ENCODE measurements at regions not wholly inside any gene's neighbourhood (a gene's known extent, or its start where the extent isn't known, plus 50 kb on each side); places are given as distances from the start of the nearest gene placed in this dataset.

DNA sequence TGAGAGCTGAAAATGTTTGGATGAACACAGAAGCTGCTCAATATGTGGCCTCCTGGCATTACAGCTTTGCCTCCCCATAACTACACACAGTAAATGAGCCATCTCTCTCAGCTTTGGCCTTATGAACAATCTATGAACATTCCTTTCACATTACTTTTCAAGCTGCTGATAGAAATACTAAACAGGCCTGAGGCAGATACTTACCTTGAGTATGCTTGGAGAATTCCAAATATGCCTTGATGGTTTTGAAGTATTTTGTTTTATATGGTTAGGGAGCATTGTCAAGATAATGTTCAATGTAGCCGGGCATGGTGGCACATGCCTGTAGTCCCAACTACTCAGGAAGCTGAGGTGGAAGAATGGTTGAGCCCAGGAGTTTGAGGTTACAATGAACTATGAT lies 104.5 kb downstream of the CD24 start:
- H3K4me3 ChIP-seq (ENCODE audit: low read depth in 2 of 2, low read length in 1 of 2): no peak overlapping the region
- ChIA-PET CTCF (interaction anchor here (0.9 kb wide), 1 partner anchor 109 kb away, joined by 4 read pairs; no protein-coding TSS in a partner anchor), POLR2A (no interaction called here)
- H3K9me3 ChIP-seq: no peaks in the 10 kb centered on the region
- no peak overlapping the region for H3K4me2 ChIP-seq
- H3K27ac ChIP-seq (ENCODE audit: low read depth in 2 of 2, low read length in 1 of 2): no peak overlapping the region
- H4K20me1 ChIP-seq (ENCODE audit: insufficient read depth): no peaks in the 10 kb centered on the region
- no peak overlapping the region for H2AFZ ChIP-seq (ENCODE audit: low read depth)
- no peak for DNase-seq
- TF ChIP-seq GABPA (IDR thresholded peaks at IDR 0.05; ENCODE audit: low read depth): no peak
- TF ChIP-seq YY1 (IDR thresholded peaks at IDR 0.05; ENCODE audit: low read depth): no peak
- TF ChIP-seq FOXM1 (IDR thresholded peaks at IDR 0.05; ENCODE audit: low read depth): no peak
- TF ChIP-seq ELF1 (IDR thresholded peaks at IDR 0.05): no peak
- TF ChIP-seq TEAD4 (IDR thresholded peaks at IDR 0.05; ENCODE audit: borderline replicate concordance, insufficient read depth): no peak
- TF ChIP-seq TAF1 (IDR thresholded peaks at IDR 0.05; ENCODE audit: borderline replicate concordance, low read depth, low read length): no peak
- no peak for TF ChIP-seq RCOR1 (IDR thresholded peaks at IDR 0.05; ENCODE audit: low read length)
- no peak for TF ChIP-seq FOSL2 (IDR thresholded peaks at IDR 0.05; ENCODE audit: borderline replicate concordance, low read depth)
- TF ChIP-seq SMC3 (IDR thresholded peaks at IDR 0.05; ENCODE audit: low read depth, low read length): no peak
- no peak for TF ChIP-seq GATA2 (CRISPR knock-in tag; IDR thresholded peaks at IDR 0.05)
- no peak for TF ChIP-seq JUND (IDR thresholded peaks at IDR 0.05)
- no peak for TF ChIP-seq RFX5 (IDR thresholded peaks at IDR 0.05; ENCODE audit: low read length)
- TF ChIP-seq, protein P1, sequence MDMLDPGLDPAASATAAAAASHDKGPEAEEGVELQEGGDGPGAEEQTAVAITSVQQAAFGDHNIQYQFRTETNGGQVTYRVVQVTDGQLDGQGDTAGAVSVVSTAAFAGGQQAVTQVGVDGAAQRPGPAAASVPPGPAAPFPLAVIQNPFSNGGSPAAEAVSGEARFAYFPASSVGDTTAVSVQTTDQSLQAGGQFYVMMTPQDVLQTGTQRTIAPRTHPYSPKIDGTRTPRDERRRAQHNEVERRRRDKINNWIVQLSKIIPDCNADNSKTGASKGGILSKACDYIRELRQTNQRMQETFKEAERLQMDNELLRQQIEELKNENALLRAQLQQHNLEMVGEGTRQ (IDR thresholded peaks at IDR 0.05; ENCODE audit: borderline replicate concordance, low read depth, low read length): no peak
- TF ChIP-seq RAD21 (IDR thresholded peaks at IDR 0.05; ENCODE audit: low read length): no peak
- TF ChIP-seq, protein P2, sequence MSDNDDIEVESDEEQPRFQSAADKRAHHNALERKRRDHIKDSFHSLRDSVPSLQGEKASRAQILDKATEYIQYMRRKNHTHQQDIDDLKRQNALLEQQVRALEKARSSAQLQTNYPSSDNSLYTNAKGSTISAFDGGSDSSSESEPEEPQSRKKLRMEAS (IDR thresholded peaks at IDR 0.05; ENCODE audit: low read depth): no peak
- no peak for TF ChIP-seq NRF1 (IDR thresholded peaks at IDR 0.05; ENCODE audit: low read depth, low read length)
- no peak for TF ChIP-seq MEF2A (IDR thresholded peaks at IDR 0.05; ENCODE audit: borderline replicate concordance, low read depth)
- no peak for TF ChIP-seq PBX3 (IDR thresholded peaks at IDR 0.05)
- no peak for TF ChIP-seq CHD2 (IDR thresholded peaks at IDR 0.05; ENCODE audit: low read length, partially characterized antibody)
- no peaks in the 10 kb centered on the region for H3K27me3 ChIP-seq (ENCODE audit: insufficient read depth)
- H3K4me1 ChIP-seq (ENCODE audit: control insufficient read depth in 1 of 2, insufficient read depth in 2 of 2, low read depth in 1 of 2, low read length in 1 of 2): peaks cover 0 to 3% of the 10 kb centered on the region in 2 experiments; a peak in 1 of 4 replicates
- no peak overlapping the region for H3K9ac ChIP-seq
- no peaks in the 10 kb centered on the region for H3F3A ChIP-seq (replicated peaks; ENCODE audit: insufficient read depth)
- no peaks in the 10 kb centered on the region for H3K79me2 ChIP-seq (ENCODE audit: insufficient read depth)
- no peaks in the 10 kb centered on the region for H3K9me2 ChIP-seq
- WGBS (ENCODE audit: low lambda C conversion rate): 10% methylated on average over 1 of the region's 1 CpG
- no peaks in the 10 kb centered on the region for H3K36me3 ChIP-seq (replicated peaks in 1 of 2; ENCODE audit: control insufficient read depth in 1 of 2, insufficient read depth in 2 of 2, low read length in 1 of 2)

GRCh38 chr6:106869203-106869602 lies 105.3 kb downstream of the CD24 start:
- WGBS (ENCODE audit: low lambda C conversion rate): 55% methylated on average over 5 of the region's 5 CpGs
- ChIA-PET POLR2A (no interaction called here), CTCF (no interaction called here)

More at GRCh38 chr6:106869203-106869602, 105.3 kb downstream of the CD24 start:
- Histone ChIP-seq H3K36me3 (replicated peaks in 1 of 2; ENCODE audit: control insufficient read depth in 1 of 2, insufficient read depth in 2 of 2, low read length in 1 of 2) (no peaks in the 10 kb centered on the region), H3K4me2 (no peak overlapping the region), H3F3A (replicated peaks; ENCODE audit: insufficient read depth) (no peaks in the 10 kb centered on the region), H4K20me1 (ENCODE audit: insufficient read depth) (no peaks in the 10 kb centered on the region), H3K27me3 (ENCODE audit: insufficient read depth) (no peaks in the 10 kb centered on the region), H3K9me2 (no peaks in the 10 kb centered on the region), H3K27ac (ENCODE audit: low read depth in 2 of 2, low read length in 1 of 2) (no peak overlapping the region), H3K4me1 (ENCODE audit: control insufficient read depth in 1 of 2, insufficient read depth in 2 of 2, low read depth in 1 of 2, low read length in 1 of 2) (peaks cover 0 to 3% of the 10 kb centered on the region in 2 experiments; a peak in 1 of 4 replicates), H3K4me3 (ENCODE audit: low read depth in 2 of 2, low read length in 1 of 2) (no peak overlapping the region), H3K9ac (no peak overlapping the region), H3K9me3 (no peaks in the 10 kb centered on the region), H3K79me2 (ENCODE audit: insufficient read depth) (no peaks in the 10 kb centered on the region), H2AFZ (ENCODE audit: low read depth) (no peak overlapping the region)
- TF ChIP-seq, protein P3, sequence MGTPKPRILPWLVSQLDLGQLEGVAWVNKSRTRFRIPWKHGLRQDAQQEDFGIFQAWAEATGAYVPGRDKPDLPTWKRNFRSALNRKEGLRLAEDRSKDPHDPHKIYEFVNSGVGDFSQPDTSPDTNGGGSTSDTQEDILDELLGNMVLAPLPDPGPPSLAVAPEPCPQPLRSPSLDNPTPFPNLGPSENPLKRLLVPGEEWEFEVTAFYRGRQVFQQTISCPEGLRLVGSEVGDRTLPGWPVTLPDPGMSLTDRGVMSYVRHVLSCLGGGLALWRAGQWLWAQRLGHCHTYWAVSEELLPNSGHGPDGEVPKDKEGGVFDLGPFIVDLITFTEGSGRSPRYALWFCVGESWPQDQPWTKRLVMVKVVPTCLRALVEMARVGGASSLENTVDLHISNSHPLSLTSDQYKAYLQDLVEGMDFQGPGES (IDR thresholded peaks at IDR 0.05; ENCODE audit: low read depth, low read length): no peak
- TF ChIP-seq FOSL2 (IDR thresholded peaks at IDR 0.05; ENCODE audit: borderline replicate concordance, low read depth) (no peak), RAD21 (IDR thresholded peaks at IDR 0.05; ENCODE audit: low read length) (no peak)
- TF ChIP-seq, protein P4, sequence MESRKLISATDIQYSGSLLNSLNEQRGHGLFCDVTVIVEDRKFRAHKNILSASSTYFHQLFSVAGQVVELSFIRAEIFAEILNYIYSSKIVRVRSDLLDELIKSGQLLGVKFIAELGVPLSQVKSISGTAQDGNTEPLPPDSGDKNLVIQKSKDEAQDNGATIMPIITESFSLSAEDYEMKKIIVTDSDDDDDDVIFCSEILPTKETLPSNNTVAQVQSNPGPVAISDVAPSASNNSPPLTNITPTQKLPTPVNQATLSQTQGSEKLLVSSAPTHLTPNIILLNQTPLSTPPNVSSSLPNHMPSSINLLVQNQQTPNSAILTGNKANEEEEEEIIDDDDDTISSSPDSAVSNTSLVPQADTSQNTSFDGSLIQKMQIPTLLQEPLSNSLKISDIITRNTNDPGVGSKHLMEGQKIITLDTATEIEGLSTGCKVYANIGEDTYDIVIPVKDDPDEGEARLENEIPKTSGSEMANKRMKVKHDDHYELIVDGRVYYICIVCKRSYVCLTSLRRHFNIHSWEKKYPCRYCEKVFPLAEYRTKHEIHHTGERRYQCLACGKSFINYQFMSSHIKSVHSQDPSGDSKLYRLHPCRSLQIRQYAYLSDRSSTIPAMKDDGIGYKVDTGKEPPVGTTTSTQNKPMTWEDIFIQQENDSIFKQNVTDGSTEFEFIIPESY (IDR thresholded peaks at IDR 0.05; ENCODE audit: borderline replicate concordance, low read depth): no peak
- TF ChIP-seq, protein P1 (IDR thresholded peaks at IDR 0.05; ENCODE audit: borderline replicate concordance, low read depth, low read length): no peak
- no peak for DNase-seq
